Body of pancreas (tissue), 4 donors: ENCODE measurements at regions not wholly inside any gene's neighbourhood (a gene's known extent, or its start where the extent isn't known, plus 50 kb on each side); places are given as distances from the start of the nearest gene placed in this dataset.

Experiments used
- CTCF ChIP-seq, 7 experiments: fragments of 450-650 bp in 4 of 7; fragments of 200-600 bp in 3 of 7; sonication (generic) in 3 of 7; IDR thresholded peaks; one replicate each; pipeline ENCODE4 v1.5.1; 2016 to 2019; ENCODE audit warnings: antibody characterized with exemption in 7 of 7
- POLR2A ChIP-seq, 3 donors: fragments of 450-650 bp; IDR thresholded peaks; one replicate each; pipeline ENCODE4 v1.6.1; 2016; ENCODE audit warnings: antibody characterized with exemption in 3 of 3, mild to moderate bottlenecking in 2 of 3

DNA sequence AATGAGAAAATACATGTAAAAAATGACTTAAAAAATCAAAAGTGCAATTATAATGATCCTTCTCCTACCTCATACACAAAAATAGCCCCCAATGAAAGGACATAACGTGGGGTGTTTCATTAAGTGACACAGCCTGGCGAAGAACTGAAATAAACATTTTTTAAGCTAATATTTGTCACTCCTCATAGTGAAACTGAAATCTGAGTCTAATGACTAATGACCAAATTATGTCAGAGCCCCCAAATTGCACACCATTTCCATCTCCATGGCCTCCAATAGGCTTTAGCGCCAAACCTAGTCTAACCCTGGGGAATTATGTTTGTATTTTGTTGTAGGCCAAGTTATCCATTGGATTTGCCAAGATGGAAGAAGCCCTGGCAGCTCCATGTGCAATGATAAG is 119.1 kb downstream of the WT1 start:
- TF ChIP-seq POLR2A (IDR thresholded peaks at IDR 0.05) (no peak), CTCF (IDR thresholded peaks at IDR 0.05) (no peak)
